ENCODE measurements at regions not wholly inside any gene's neighbourhood (a gene's known extent, or its start where the extent isn't known, plus 50 kb on each side); places are given as distances from the start of the nearest gene placed in this dataset.

GRCh38 chr13:73967397-73968165, 166.6 kb downstream of the KLF12 start:
- no peaks in the 10 kb centered on the region for H3K36me3 ChIP-seq (ENCODE audit: control insufficient read depth, insufficient read depth, low read length)
- H3K4me1 ChIP-seq = no peaks in the 10 kb centered on the region
- no peak overlapping the region for H3K4me2 ChIP-seq (ENCODE audit: low read length)
- H3K27me3 ChIP-seq (ENCODE audit: control insufficient read depth, insufficient read depth, low read length) = no peaks in the 10 kb centered on the region
- no peak overlapping the region for H2AFZ ChIP-seq
- H3K9ac ChIP-seq = no peak overlapping the region
- H3K4me3 ChIP-seq (ENCODE audit: low read depth, low read length) = no peak overlapping the region
- no peak overlapping the region for H3K27ac ChIP-seq
- TF ChIP-seq, protein P1, sequence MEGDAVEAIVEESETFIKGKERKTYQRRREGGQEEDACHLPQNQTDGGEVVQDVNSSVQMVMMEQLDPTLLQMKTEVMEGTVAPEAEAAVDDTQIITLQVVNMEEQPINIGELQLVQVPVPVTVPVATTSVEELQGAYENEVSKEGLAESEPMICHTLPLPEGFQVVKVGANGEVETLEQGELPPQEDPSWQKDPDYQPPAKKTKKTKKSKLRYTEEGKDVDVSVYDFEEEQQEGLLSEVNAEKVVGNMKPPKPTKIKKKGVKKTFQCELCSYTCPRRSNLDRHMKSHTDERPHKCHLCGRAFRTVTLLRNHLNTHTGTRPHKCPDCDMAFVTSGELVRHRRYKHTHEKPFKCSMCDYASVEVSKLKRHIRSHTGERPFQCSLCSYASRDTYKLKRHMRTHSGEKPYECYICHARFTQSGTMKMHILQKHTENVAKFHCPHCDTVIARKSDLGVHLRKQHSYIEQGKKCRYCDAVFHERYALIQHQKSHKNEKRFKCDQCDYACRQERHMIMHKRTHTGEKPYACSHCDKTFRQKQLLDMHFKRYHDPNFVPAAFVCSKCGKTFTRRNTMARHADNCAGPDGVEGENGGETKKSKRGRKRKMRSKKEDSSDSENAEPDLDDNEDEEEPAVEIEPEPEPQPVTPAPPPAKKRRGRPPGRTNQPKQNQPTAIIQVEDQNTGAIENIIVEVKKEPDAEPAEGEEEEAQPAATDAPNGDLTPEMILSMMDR (IDR thresholded peaks at IDR 0.05) = no peak
- H3K9me3 ChIP-seq (ENCODE audit: control insufficient read depth, low read length) = no peaks in the 10 kb centered on the region
- H3K79me2 ChIP-seq = no peaks in the 10 kb centered on the region

- Histone ChIP-seq H2AFZ (no peak overlapping the region), H3K4me2 (ENCODE audit: low read length) (no peak overlapping the region), H3K9me3 (ENCODE audit: control insufficient read depth, low read length) (no peaks in the 10 kb centered on the region)
These were observed 167.9 kb downstream of the KLF12 start for GRCh38 chr13:73966331-73966730.

DNA sequence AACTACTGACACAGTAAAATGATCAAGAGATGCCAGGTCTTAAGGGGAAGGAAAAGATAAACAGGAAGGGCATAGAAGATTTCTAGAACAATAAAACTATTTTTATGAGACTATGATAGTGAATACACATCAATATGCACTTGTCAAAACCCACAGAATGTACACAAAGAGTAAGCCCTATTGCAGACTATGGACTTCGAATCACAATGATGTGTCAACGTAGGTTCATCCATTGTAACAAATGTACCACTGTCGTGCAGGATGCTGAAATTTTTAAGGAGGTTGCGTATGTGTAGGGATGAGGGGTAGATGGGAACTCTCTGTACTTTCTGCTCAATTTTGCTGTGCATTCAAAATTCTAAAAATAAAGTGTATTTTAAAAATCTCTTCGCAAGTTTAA, 171.9 kb downstream of the KLF12 start:
- Histone ChIP-seq H3K36me3 (ENCODE audit: control insufficient read depth, insufficient read depth, low read length) (no peaks in the 10 kb centered on the region), H3K4me1 (no peaks in the 10 kb centered on the region), H3K4me2 (ENCODE audit: low read length) (no peak overlapping the region), H3K9me3 (ENCODE audit: control insufficient read depth, low read length) (no peaks in the 10 kb centered on the region), H3K79me2 (no peaks in the 10 kb centered on the region), H3K27me3 (ENCODE audit: control insufficient read depth, insufficient read depth, low read length) (peaks cover 3% of the 10 kb centered on the region), H3K9ac (no peak overlapping the region), H3K27ac (no peak overlapping the region), H2AFZ (no peak overlapping the region), H3K4me3 (ENCODE audit: low read depth, low read length) (no peak overlapping the region)
- TF ChIP-seq, protein P1 (IDR thresholded peaks at IDR 0.05) = no peak

More at GRCh38 chr13:73966331-73966730, 167.9 kb downstream of the KLF12 start:
- Histone ChIP-seq H3K27ac (no peak overlapping the region), H3K4me3 (ENCODE audit: low read depth, low read length) (no peak overlapping the region), H3K36me3 (ENCODE audit: control insufficient read depth, insufficient read depth, low read length) (no peaks in the 10 kb centered on the region), H3K9ac (no peak overlapping the region), H3K79me2 (no peaks in the 10 kb centered on the region), H3K4me1 (no peaks in the 10 kb centered on the region), H3K27me3 (ENCODE audit: control insufficient read depth, insufficient read depth, low read length) (peaks cover 3% of the 10 kb centered on the region)
- TF ChIP-seq, protein P1 (IDR thresholded peaks at IDR 0.05) = no peak

DNA sequence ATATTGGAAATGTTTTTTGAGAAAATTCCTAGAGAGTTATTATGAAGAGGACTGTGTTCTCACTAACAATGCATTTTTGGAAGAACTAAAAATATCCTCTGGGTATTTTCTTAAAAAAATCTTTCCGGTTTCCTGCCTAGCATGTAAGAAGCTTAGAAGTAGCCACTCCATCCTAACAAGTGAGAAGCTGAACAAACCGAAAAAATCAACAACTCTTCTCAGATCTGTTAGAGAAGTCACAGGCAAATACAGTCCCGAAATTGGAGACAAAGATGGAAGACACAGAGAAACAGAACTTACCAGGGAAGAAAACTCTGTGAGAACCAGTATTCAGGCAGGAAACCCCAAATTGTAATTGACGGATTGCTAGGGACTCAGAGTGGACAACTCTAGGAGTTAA, 173.0 kb downstream of the KLF12 start:
- TF ChIP-seq, protein P1 (IDR thresholded peaks at IDR 0.05) = no peak
- peaks cover 3% of the 10 kb centered on the region for H3K27me3 ChIP-seq (ENCODE audit: control insufficient read depth, insufficient read depth, low read length)
- H3K9ac ChIP-seq = no peak overlapping the region
- no peaks in the 10 kb centered on the region for H3K4me1 ChIP-seq
- H3K9me3 ChIP-seq (ENCODE audit: control insufficient read depth, low read length) = no peaks in the 10 kb centered on the region
- no peaks in the 10 kb centered on the region for H3K36me3 ChIP-seq (ENCODE audit: control insufficient read depth, insufficient read depth, low read length)
- no peak overlapping the region for H3K4me2 ChIP-seq (ENCODE audit: low read length)
- no peaks in the 10 kb centered on the region for H3K79me2 ChIP-seq
- H2AFZ ChIP-seq = no peak overlapping the region
- no peak overlapping the region for H3K4me3 ChIP-seq (ENCODE audit: low read depth, low read length)
- H3K27ac ChIP-seq = no peak overlapping the region

DNA sequence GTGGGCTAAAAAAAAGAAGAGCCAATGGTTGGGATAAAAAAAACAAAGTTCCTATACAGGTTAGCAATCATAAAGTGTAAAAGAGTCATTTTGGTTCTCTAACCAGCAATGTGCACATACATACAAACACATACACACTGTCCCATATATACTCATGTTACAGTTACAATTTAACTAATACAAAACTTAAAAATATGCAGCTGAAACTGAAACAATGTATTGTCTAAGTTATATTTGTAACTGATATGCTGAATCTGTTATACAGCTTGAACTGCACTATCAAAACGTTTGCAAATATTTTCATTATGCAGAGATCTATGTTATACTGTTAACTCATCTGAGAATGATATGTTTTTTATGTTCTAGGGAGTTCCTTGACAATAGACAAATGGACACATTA, 173.7 kb downstream of the KLF12 start:
- Histone ChIP-seq H3K36me3 (ENCODE audit: control insufficient read depth, insufficient read depth, low read length) (no peaks in the 10 kb centered on the region), H3K4me1 (no peaks in the 10 kb centered on the region), H3K9me3 (ENCODE audit: control insufficient read depth, low read length) (no peaks in the 10 kb centered on the region), H2AFZ (no peak overlapping the region), H3K27ac (no peak overlapping the region), H3K27me3 (ENCODE audit: control insufficient read depth, insufficient read depth, low read length) (peaks cover 3% of the 10 kb centered on the region), H3K4me2 (ENCODE audit: low read length) (no peak overlapping the region), H3K4me3 (ENCODE audit: low read depth, low read length) (no peak overlapping the region), H3K79me2 (no peaks in the 10 kb centered on the region), H3K9ac (no peak overlapping the region)
- TF ChIP-seq, protein P1 (IDR thresholded peaks at IDR 0.05) = no peak
